NCI-H82 treated with DMSO at 0.1 percent for 48 hours (cell line): ENCODE measurements at regions not wholly inside any gene's neighbourhood (a gene's known extent, or its start where the extent isn't known, plus 50 kb on each side); places are given as distances from the start of the nearest gene placed in this dataset.
A peak's percentile ranks its signal among the peaks of the same experiment; 100 is the strongest.

ENCODE experiments used
- DNase-seq: peaks from one replicate; lab custom pipeline; 2025; ENCODE audit not compliant: unreplicated experiment; lab: John Stamatoyannopoulos, UW

DNA sequence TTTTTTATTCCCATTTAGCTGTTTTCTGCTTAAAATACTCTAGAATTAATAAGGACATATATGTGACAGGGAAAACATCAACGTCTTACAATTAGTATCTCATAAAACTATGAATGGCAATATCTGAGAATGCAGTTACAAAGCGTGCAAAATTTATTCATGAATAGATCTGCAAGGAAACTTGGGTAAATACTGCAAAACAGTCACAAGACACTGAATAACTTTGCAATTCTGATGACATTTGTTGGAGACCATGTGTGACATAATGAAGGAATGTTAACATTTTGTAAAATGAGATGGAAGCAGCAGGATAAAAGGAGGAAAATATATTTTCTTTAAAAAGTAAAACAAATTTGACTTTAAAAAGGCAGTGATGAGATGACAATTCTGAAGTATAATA, 480.9 kb upstream of the SEMA6A start:
- DNase-seq = no peak

- peak; percentile 26 for DNase-seq
Measured at GRCh38 chr5:117054911-117055310, 480.3 kb upstream of the SEMA6A start.

DNA sequence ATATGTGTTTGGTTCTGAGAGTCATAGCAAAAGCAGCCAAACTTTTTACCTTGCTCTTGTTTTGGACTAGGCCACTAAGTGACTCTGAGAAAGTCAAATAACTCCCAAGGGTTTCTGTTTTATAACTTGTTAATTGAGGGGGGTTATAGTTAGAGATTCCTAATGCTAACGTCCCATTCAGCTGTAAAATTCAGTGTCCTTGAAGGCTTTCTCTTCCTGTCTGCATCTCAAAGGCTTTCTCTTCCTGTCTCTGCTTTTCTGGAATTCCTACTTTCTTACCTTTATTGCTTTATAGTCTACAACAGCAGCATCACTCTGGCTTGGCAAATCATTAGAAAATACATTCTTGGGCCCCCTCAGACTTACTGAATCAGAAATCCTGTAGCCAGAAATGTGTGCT, 479.5 kb upstream of the SEMA6A start:
- DNase-seq = no peak

- no peak for DNase-seq
Measured at GRCh38 chr5:117041926-117042595, 467.4 kb upstream of the SEMA6A start.

DNA sequence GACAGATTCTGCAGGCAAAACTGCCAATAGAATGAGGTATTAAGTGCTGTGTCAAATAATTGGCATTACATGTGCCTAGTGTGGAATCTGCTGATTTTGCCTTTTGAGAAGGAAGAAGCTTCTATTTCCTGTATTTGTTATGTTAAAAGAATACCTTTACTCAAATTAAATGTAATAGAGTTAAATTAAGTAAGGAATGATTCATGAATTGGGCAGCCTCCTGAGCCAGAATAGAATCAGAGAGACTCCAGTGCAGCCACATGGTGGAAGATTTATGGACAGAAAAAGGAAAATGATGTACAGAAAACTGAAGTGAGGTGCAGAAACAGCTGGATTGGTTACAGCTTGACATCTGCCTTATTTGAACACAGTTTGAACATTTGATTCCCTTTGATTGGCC, 464.4 kb upstream of the SEMA6A start:
- DNase-seq = no peak

DNA sequence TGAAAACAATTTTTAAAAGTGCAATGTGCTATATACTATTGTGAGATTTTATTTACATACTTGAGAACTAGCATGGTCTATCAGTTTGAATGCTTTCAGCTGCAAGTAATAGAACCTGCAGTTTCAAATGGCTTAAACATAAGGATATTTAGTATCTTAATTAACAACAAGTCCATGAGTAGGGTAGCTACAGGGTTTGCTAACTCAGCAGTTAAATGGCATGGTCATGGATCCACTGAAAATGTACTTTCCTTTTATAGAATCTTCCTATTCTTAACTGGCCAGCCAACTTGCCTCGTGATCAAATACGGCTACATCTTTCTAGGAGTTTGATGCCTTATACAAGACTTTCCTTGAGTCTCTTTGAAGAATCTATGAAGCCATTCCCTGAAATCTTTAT, 452.8 kb upstream of the SEMA6A start:
- DNase-seq = no peak

GRCh38 chr5:117020999-117021398, 446.4 kb upstream of the SEMA6A start:
- DNase-seq = no peak

DNA sequence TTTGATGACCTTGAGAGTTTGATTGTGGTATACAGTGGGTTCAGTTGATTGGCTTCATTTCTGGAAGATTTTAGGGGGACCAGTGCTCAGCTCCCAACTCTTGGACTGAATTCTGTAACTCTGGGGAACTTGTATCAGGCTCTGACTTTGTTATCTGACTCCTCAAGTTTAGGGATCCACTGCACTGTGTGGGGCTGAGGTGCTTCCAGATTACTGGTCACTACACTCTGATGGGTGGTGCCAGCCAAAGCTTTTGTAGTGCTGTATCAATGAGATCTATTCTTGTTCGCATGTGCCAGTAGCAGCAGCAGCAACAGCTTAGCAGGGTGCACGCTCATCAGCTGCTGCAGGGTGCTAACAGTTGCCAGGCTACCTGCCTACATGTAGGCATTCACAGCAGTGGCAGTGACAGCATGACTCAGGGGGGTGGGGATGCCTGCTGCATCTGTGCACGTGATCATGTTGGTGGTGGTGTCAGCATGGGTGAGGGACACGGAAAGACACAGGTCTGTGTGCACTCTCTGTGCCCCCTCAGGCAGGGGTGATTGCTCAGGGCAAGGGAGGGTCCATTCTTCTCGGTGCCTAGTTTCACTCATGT, 438.8 kb upstream of the SEMA6A start:
- DNase-seq = no peak

DNA sequence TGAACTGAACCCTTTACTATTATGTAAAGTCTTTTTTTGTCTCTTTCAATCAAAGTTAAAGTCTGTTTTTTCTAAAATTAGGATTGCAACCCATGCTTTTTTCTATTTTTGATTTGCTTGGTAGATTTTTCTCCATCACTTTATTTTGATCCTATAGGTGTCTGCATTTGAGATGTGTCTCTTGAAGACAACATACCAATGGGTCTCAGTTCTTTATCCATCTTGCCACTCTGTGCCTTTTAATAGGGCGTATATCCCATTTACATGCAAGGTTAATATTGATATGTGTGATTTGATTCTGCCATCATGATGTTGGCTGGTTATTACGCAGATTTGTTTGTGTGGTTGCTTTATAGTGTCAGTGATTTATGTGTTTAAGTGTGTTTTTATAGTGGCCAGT, 436.0 kb upstream of the SEMA6A start:
- no peak for DNase-seq

GRCh38 chr5:116998024-116998423, 423.4 kb upstream of the SEMA6A start:
- DNase-seq = no peak

- DNase-seq = no peak
Measured at GRCh38 chr5:116992681-116993080, 418.1 kb upstream of the SEMA6A start.

DNA sequence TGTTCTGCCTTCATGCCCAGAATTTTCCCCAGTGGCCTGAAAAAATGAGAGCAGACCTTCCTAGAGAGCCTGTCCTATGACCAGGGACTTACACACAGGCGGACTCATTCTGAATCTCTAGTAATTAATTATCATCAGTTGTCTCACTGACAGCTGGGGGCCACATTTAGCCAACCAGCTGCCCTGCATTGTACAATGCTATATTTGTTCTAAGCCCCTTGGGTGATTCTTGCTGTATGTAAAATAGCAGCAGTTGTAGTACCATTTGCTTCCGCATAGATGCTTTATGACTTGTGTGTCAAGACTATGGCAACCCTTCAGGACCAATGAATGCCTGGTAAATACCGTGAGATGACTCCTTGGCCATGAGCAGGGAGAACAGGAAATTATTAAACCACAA, 415.4 kb upstream of the SEMA6A start:
- no peak for DNase-seq

DNA sequence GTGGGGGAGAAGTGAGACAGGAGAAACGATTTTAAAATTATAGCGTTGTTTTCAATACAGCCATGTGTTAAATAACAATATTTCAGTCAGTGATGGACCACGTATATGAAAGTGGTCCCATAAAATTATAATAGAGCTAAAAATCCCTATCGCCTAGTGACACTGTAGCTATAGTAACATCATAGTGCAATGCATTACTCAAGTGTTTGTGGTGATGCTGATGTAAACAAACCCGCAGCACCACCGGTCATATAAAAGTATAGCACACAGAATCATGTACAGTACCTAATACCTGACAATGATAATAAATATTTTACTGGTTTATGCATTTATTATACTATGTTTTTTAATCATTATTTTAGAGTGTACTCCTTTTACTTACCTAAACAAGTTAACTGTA, 407.4 kb upstream of the SEMA6A start:
- DNase-seq = no peak

- DNase-seq = no peak
Measured at GRCh38 chr5:116980581-116980980, 406.0 kb upstream of the SEMA6A start.

DNA sequence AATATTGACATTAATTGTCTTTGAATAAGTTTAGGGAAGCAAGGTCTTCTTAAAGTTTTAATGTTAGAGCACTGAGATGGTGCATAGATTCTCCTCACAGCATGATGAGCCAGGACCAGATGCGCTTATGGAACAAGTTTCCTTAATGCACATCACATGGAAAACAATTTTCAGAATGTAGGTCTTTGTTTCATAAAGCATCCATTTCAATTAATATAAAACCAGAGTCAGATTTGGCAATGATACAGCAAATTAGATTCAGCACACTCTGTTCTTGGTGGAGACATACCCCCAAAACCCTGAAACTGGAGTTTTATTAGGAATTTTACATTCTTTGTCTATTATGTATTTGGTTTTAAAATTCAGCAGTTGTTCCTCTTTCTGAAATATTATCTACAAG, 402.1 kb upstream of the SEMA6A start:
- no peak for DNase-seq

- no peak for DNase-seq
Measured at GRCh38 chr5:116971131-116971530, 396.5 kb upstream of the SEMA6A start.

- peak; percentile 61 for DNase-seq
Measured at GRCh38 chr5:116970318-116970717, 395.7 kb upstream of the SEMA6A start.

DNA sequence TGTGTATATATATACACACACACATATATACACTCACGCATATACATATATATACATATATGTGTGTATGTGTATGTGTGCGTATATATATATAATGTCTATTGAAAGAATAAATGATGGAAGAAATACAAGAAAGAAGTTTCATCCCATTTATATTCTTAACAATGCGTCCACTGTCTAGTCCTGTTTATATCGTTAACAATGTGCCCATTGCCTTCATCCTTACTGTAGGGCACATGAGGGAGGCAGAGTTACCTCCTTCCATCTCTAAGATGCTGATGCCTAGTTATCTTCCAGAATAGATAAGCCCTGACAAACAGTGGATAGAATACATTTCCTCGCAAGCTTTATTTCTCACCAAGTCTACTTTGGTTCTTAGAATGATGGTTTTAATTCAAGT, 389.8 kb upstream of the SEMA6A start:
- no peak for DNase-seq

DNA sequence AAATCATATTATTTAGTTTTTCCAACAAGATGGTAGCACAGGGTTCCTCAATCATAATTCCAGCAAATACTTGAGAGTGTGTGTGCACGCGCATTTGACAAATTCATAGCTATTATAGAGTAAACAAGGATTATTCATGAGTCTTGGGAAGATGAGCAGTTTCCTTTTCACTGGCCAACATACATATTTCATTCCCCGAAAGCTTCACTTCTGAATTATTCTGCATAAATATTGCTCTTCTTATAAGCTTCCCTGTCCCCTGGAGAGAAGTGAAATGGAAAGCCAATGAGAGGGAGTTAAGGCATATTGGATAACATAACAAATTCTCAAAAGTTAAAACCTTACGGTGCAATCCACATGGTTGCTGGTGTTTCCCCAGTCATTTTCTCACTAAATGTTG, 386.4 kb upstream of the SEMA6A start:
- DNase-seq = no peak

DNA sequence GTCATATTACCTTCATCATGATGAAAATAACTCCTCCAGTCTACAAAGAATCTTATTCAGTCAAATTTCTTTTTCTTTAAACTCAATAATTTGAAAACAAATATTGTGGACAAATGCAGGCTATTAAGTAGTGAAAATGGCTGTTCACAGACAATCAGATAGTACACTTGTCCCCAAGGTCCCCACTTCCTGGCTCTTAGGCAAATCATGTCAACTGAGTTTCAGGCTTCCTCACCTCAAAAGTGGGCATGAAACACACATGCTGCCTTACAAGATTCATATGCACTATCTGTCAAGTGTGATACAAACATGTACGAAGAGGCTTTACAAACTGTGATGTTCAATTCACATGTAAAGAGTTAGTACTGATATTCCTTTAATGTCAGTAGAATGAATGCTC, 385.2 kb upstream of the SEMA6A start:
- DNase-seq = no peak

- DNase-seq = no peak
Measured at GRCh38 chr5:116953251-116953930, 378.8 kb upstream of the SEMA6A start.

DNA sequence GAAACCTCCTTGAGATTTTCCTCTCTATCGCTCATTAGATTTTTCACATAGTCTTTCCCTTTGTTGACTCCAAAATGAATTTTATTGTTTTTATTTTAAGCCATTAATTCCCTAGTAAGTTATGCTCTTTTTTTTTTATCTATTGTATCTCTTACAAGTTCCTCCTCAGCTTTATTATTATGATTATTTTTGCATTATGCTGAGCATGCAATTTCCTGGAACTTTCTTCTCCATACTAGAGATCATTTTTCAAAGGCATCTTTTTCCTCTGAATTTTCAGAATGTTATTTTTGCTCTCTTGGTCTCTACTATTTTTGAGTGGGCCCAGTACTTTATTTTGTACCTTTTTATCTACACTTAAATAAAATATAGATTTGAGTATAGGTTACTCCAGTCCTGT, 376.6 kb upstream of the SEMA6A start:
- DNase-seq = no peak
